ENCODE measurements at regions not wholly inside any gene's neighbourhood (a gene's known extent, or its start where the extent isn't known, plus 50 kb on each side); places are given as distances from the start of the nearest gene placed in this dataset.

- no peaks in the 10 kb centered on the region for H3K27me3 ChIP-seq (replicated peaks; ENCODE audit: insufficient read depth)
- WGBS, result 86% methylated on average over 4 of the region's 4 CpGs
- H3K4me1 ChIP-seq (replicated peaks), result no peaks in the 10 kb centered on the region
- no peak overlapping the region for H3K27ac ChIP-seq
- no peak overlapping the region for H3K4me3 ChIP-seq
- DNase-seq (ENCODE audit: low spot score), result no peak
- intact Hi-C loops (cut with DNase I), result no loop called here
- H3K9me3 ChIP-seq, result no peaks in the 10 kb centered on the region
- H3K36me3 ChIP-seq, result no peaks in the 10 kb centered on the region
- no peak for TF ChIP-seq CTCF (IDR thresholded peaks at IDR 0.05)
- no peak for TF ChIP-seq POLR2A (IDR thresholded peaks at IDR 0.05)
- TF ChIP-seq POLR2AphosphoS5 (IDR thresholded peaks at IDR 0.05), result no peak
These were observed 155.8 kb downstream of the TMCO5A start for GRCh38 chr15:38090223-38090622.

GRCh38 chr15:38090678-38091077 lies 156.2 kb downstream of the TMCO5A start:
- 80% methylated on average over 3 of the region's 3 CpGs for WGBS
- TF ChIP-seq POLR2A (IDR thresholded peaks at IDR 0.05), result no peak
- TF ChIP-seq CTCF (IDR thresholded peaks at IDR 0.05), result no peak
- TF ChIP-seq POLR2AphosphoS5 (IDR thresholded peaks at IDR 0.05), result no peak
- H3K4me3 ChIP-seq, result no peak overlapping the region

GRCh38 chr15:38091078-38091645 lies 156.7 kb downstream of the TMCO5A start:
- no peak overlapping the region for H3K27ac ChIP-seq
- intact Hi-C loops (cut with DNase I), result no loop called here
- no peaks in the 10 kb centered on the region for H3K27me3 ChIP-seq (replicated peaks; ENCODE audit: insufficient read depth)
- no peaks in the 10 kb centered on the region for H3K36me3 ChIP-seq
- no peak overlapping the region for H3K4me3 ChIP-seq
- 90% methylated on average over 3 of the region's 3 CpGs for WGBS
- H3K9me3 ChIP-seq, result no peaks in the 10 kb centered on the region
- no peak for TF ChIP-seq CTCF (IDR thresholded peaks at IDR 0.05)
- DNase-seq (ENCODE audit: low spot score), result no peak
- no peaks in the 10 kb centered on the region for H3K4me1 ChIP-seq (replicated peaks)

More at GRCh38 chr15:38090678-38091077, 156.2 kb downstream of the TMCO5A start:
- Histone ChIP-seq H3K27ac (no peak overlapping the region), H3K27me3 (replicated peaks; ENCODE audit: insufficient read depth) (no peaks in the 10 kb centered on the region), H3K4me1 (replicated peaks) (no peaks in the 10 kb centered on the region), H3K36me3 (no peaks in the 10 kb centered on the region), H3K9me3 (no peaks in the 10 kb centered on the region)
- DNase-seq (ENCODE audit: low spot score), result no peak
- intact Hi-C loops (cut with DNase I), result no loop called here

GRCh38 chr15:38093931-38094330 lies 158.7 kb upstream of the SPRED1 start:
- no peaks in the 10 kb centered on the region for H3K27me3 ChIP-seq (replicated peaks; ENCODE audit: insufficient read depth)
- TF ChIP-seq POLR2A (IDR thresholded peaks at IDR 0.05) (no peak), POLR2AphosphoS5 (IDR thresholded peaks at IDR 0.05) (no peak), CTCF (IDR thresholded peaks at IDR 0.05) (no peak)
- H3K27ac ChIP-seq, result no peak overlapping the region
- H3K4me1 ChIP-seq (replicated peaks), result no peaks in the 10 kb centered on the region
- DNase-seq (ENCODE audit: low spot score), result no peak
- H3K4me3 ChIP-seq, result no peak overlapping the region
- 87% methylated on average over 7 of the region's 7 CpGs for WGBS
- no peaks in the 10 kb centered on the region for H3K9me3 ChIP-seq
- H3K36me3 ChIP-seq, result no peaks in the 10 kb centered on the region
- intact Hi-C loops (cut with DNase I), result no loop called here

GRCh38 chr15:38102972-38103371 lies 149.7 kb upstream of the SPRED1 start:
- no peak overlapping the region for H3K4me3 ChIP-seq
- H3K9me3 ChIP-seq, result no peaks in the 10 kb centered on the region
- 97% methylated on average over 1 of the region's 1 CpG for WGBS
- H3K4me1 ChIP-seq (replicated peaks), result no peaks in the 10 kb centered on the region
- H3K36me3 ChIP-seq, result no peaks in the 10 kb centered on the region
- H3K27ac ChIP-seq, result no peak overlapping the region
- H3K27me3 ChIP-seq (replicated peaks; ENCODE audit: insufficient read depth), result no peaks in the 10 kb centered on the region
- TF ChIP-seq POLR2AphosphoS5 (IDR thresholded peaks at IDR 0.05) (no peak), POLR2A (IDR thresholded peaks at IDR 0.05) (no peak), CTCF (IDR thresholded peaks at IDR 0.05) (no peak)
- no peak for DNase-seq (ENCODE audit: low spot score)
- intact Hi-C loops (cut with DNase I), result no loop called here
